Transverse colon (tissue), 4 donors: ENCODE measurements at regions not wholly inside any gene's neighbourhood (a gene's known extent, or its start where the extent isn't known, plus 50 kb on each side); places are given as distances from the start of the nearest gene placed in this dataset.

Experiments used
- CTCF ChIP-seq, 5 experiments: fragments of 200-600 bp in 3 of 5; fragments of 450-650 bp in 2 of 5; sonication (generic) in 3 of 5; IDR thresholded peaks; 1 replicate in 2 of 5; 2 replicates in 3 of 5; pipeline ENCODE4 v1.5.1; 2016 to 2017; ENCODE audit warnings: antibody characterized with exemption in 5 of 5, inconsistent platforms in 3 of 5, mild to moderate bottlenecking in 2 of 5, moderate library complexity in 1 of 5
- POLR2A ChIP-seq: fragments of 450-650 bp; IDR thresholded peaks from one replicate; pipeline ENCODE4 v1.6.1; 2016; ENCODE audit warnings: antibody characterized with exemption, mild to moderate bottlenecking, moderate library complexity
- POLR2AphosphoS5 ChIP-seq, 3 donors: sonication (generic); formaldehyde crosslinking; IDR thresholded peaks; one replicate each; pipeline ENCODE4 v1.6.1; 2016; ENCODE audit warnings: antibody characterized with exemption in 3 of 3

- TF ChIP-seq CTCF (IDR thresholded peaks at IDR 0.05) (no peak), POLR2AphosphoS5 (IDR thresholded peaks at IDR 0.05) (no peak), POLR2A (no peak)
Observed at GRCh38 chr15:95953032-95953431, 377.5 kb upstream of the NR2F2 start.
